Erythroblast (primary cell): ENCODE measurements at regions not wholly inside any gene's neighbourhood (a gene's known extent, or its start where the extent isn't known, plus 50 kb on each side); places are given as distances from the start of the nearest gene placed in this dataset.

ENCODE experiments used
- GATA1 ChIP-seq: IDR thresholded peaks from 2 replicates; pipeline ENCODE4 v1.6.1; 2011; ENCODE audit warnings: low read depth, mild to moderate bottlenecking, control low read depth, low read length, moderate library complexity
- POLR2A ChIP-seq: IDR thresholded peaks from 2 replicates; pipeline ENCODE4 v1.6.1; 2011; ENCODE audit warnings: mild to moderate bottlenecking, low read length

DNA sequence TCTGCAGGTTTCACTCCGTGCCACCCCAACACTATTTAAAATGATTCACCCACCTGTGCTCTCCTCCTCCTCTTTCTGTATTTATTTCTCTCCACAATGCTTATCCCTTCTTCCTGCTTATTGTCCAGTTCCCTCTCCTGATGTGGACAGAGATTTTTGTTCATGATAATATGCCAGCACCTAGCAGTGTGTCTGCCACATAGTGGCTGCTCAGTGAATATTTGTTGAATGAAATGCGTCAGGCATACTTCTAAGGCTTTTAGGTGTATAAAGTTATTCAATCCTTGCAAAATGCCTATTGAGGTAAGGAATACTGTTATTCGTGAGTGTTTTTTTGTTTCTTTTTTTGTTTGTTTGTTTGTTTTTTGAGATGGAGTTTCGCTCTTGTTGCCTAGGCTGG, 67.5 kb upstream of the MME start:
- TF ChIP-seq POLR2A (no peak), GATA1 (no peak)
